Sigmoid colon (tissue), 4 donors: ENCODE measurements at regions not wholly inside any gene's neighbourhood (a gene's known extent, or its start where the extent isn't known, plus 50 kb on each side); places are given as distances from the start of the nearest gene placed in this dataset.

Source experiments
- CTCF ChIP-seq, 4 experiments: fragments of 450-650 bp in 3 of 4; fragments of 200-600 bp in 1 of 4; IDR thresholded peaks; one replicate each; pipeline ENCODE4 v1.5.1; 2016 to 2019; ENCODE audit warnings: antibody characterized with exemption in 4 of 4, mild to moderate bottlenecking in 3 of 4, moderate library complexity in 2 of 4
- EP300 ChIP-seq, 4 donors: sonication (generic); formaldehyde crosslinking; IDR thresholded peaks; one replicate each; pipeline ENCODE4 v1.6.1; 2017; ENCODE audit warnings: antibody characterized with exemption in 4 of 4

GRCh38 chr11:45362636-45363035 is 76.5 kb upstream of the SYT13 start:
- TF ChIP-seq CTCF (IDR thresholded peaks at IDR 0.05) (no peak), EP300 (IDR thresholded peaks at IDR 0.05) (no peak)
